GM19238 (cell line): ENCODE measurements at regions not wholly inside any gene's neighbourhood (a gene's known extent, or its start where the extent isn't known, plus 50 kb on each side); places are given as distances from the start of the nearest gene placed in this dataset.

ENCODE experiments used
- DNase-seq: peaks from one replicate; pipeline ENCODE4 v3.0.0; 2011; ENCODE audit warnings: low spot score; ENCODE audit not compliant: insufficient read length

GRCh38 chr2:129748653-129749052 lies 230.8 kb upstream of the RAB6C start:
- DNase-seq = no peak

GRCh38 chr2:129751409-129751808 lies 228.1 kb upstream of the RAB6C start:
- DNase-seq = no peak

GRCh38 chr2:129752176-129752575 lies 227.3 kb upstream of the RAB6C start:
- DNase-seq = no peak

- DNase-seq = no peak
These were observed 226.8 kb upstream of the RAB6C start for GRCh38 chr2:129752686-129753085.

GRCh38 chr2:129753261-129753660 lies 226.2 kb upstream of the RAB6C start:
- no peak for DNase-seq

GRCh38 chr2:129754421-129754820 lies 225.0 kb upstream of the RAB6C start:
- no peak for DNase-seq

- no peak for DNase-seq
These were observed 224.6 kb upstream of the RAB6C start for GRCh38 chr2:129754831-129755230.

GRCh38 chr2:129755786-129756185 lies 223.7 kb upstream of the RAB6C start:
- DNase-seq = no peak

GRCh38 chr2:129756276-129756675 lies 223.2 kb upstream of the RAB6C start:
- DNase-seq = no peak

GRCh38 chr2:129757366-129757914 lies 222.0 kb upstream of the RAB6C start:
- no peak for DNase-seq

- DNase-seq = no peak
These were observed 221.3 kb upstream of the RAB6C start for GRCh38 chr2:129757915-129758783.

GRCh38 chr2:129758784-129759471 lies 220.5 kb upstream of the RAB6C start:
- DNase-seq = no peak

GRCh38 chr2:129759472-129760010 lies 219.9 kb upstream of the RAB6C start:
- DNase-seq = no peak

- no peak for DNase-seq
These were observed 218.8 kb upstream of the RAB6C start for GRCh38 chr2:129760669-129761068.

- DNase-seq = no peak
These were observed 217.9 kb upstream of the RAB6C start for GRCh38 chr2:129761569-129762021.

- no peak for DNase-seq
These were observed 216.9 kb upstream of the RAB6C start for GRCh38 chr2:129762386-129763189.

- no peak for DNase-seq
These were observed 216.1 kb upstream of the RAB6C start for GRCh38 chr2:129763190-129763846.

- no peak for DNase-seq
These were observed 215.5 kb upstream of the RAB6C start for GRCh38 chr2:129763966-129764365.

- no peak for DNase-seq
These were observed 214.8 kb upstream of the RAB6C start for GRCh38 chr2:129764376-129765325.

- DNase-seq = no peak
These were observed 214.2 kb upstream of the RAB6C start for GRCh38 chr2:129765326-129765677.
